Adrenal gland (tissue), 9 donors: ENCODE measurements at regions not wholly inside any gene's neighbourhood (a gene's known extent, or its start where the extent isn't known, plus 50 kb on each side); places are given as distances from the start of the nearest gene placed in this dataset.

Experiments used
- DNase-seq, 7 donors: peaks; one replicate each; pipeline ENCODE4 v3.0.0-alpha.2; 2019 to 2020
- H3K27ac ChIP-seq, 5 donors: fragments of 200-600 bp; sonication (generic) in 4 of 5; 1 replicate in 3 of 5; 2 replicates in 2 of 5; pipeline versions ENCODE4 v1.5.1 to v1.8.0; 2016 to 2020; ENCODE audit warnings: mild to moderate bottlenecking in 1 of 5
- H3K27me3 ChIP-seq: fragments of 200-600 bp; 2 replicates; pipeline ENCODE4 v1.8.0; 2021
- H3K36me3 ChIP-seq, 2 donors: fragments of 200-600 bp; replicated peaks in 1 of 2; 1 replicate in 1 of 2; 2 replicates in 1 of 2; pipeline versions ENCODE4 v1.5.1 to v1.8.0; 2018 to 2022
- H3K4me1 ChIP-seq, 2 donors: fragments of 200-600 bp; replicated peaks in 1 of 2; 1 replicate in 1 of 2; 2 replicates in 1 of 2; pipeline versions ENCODE4 v1.5.1 to v1.8.0; 2018 to 2021
- H3K4me3 ChIP-seq, 4 donors: fragments of 200-600 bp; sonication (generic) in 3 of 4; one replicate each; pipeline ENCODE4 v1.5.1; 2016 to 2018
- H3K9me3 ChIP-seq, 3 donors: fragments of 200-600 bp; sonication (generic) in 1 of 3; replicated peaks in 1 of 3; 1 replicate in 2 of 3; 2 replicates in 1 of 3; pipeline versions ENCODE4 v1.5.1 to v1.8.0; 2016 to 2021
- CTCF ChIP-seq, 6 experiments: fragments of 450-650 bp in 4 of 6; fragments of 200-600 bp in 2 of 6; sonication (generic) in 1 of 6; IDR thresholded peaks; 1 replicate in 5 of 6; 2 replicates in 1 of 6; pipeline versions ENCODE4 v1.5.1 to v1.8.0; 2016 to 2021; ENCODE audit warnings: antibody characterized with exemption in 6 of 6, mild to moderate bottlenecking in 2 of 6, moderate library complexity in 1 of 6
- POLR2A ChIP-seq, 2 donors: fragments of 450-650 bp; IDR thresholded peaks; one replicate each; pipeline ENCODE4 v1.6.1; 2017; ENCODE audit warnings: antibody characterized with exemption in 2 of 2, mild to moderate bottlenecking in 2 of 2, moderate library complexity in 1 of 2
- WGBS, 4 donors: extraction: QIAGEN DNeasy Blood & Tissue Kit in 2 of 4; methylation state at CpG; one replicate each; pipeline versions ENCODE4 v1.1.5 to v1.1.7; 2013 to 2017; 5-methylcytosine and 5-hydroxymethylcytosine counted together
- intact Hi-C, 2 donors: fragments of 100-400 bp; cut with DNase I; formaldehyde crosslinking; loops; one replicate each; pipeline versions ENCODE4 v1.14.1 to v1.15.0; 2022 to 2023
- donor health status: healthy with polysubstance abuse.
- donor health status: Bipolar disorder and iron deficiency.
- donor health status: DM: yes; HTN: yes; CAD: no.
- donor health status: DM: no; HTN: no; CAD: no.
- donor health status: DM: no; HTN: no; CAD: no.

- TF ChIP-seq POLR2A (IDR thresholded peaks at IDR 0.05) (no peak), CTCF (IDR thresholded peaks at IDR 0.05) (no peak)
- intact Hi-C loops = no loop called here
- Histone ChIP-seq H3K27ac (no peak overlapping the region), H3K4me1 (no peaks in the 10 kb centered on the region), H3K4me3 (no peak overlapping the region), H3K9me3 (no peaks in the 10 kb centered on the region), H3K27me3 (no peaks in the 10 kb centered on the region), H3K36me3 (no peaks in the 10 kb centered on the region)
- no peak for DNase-seq
- 51 to 73% (median 57%) methylated on average over 2 of the region's 2 CpGs for WGBS, 4 donors
These were observed 206.3 kb upstream of the GYPC start for GRCh38 chr2:126449677-126450076.

GRCh38 chr2:126463892-126464674 lies 191.9 kb upstream of the GYPC start:
- TF ChIP-seq CTCF (IDR thresholded peaks at IDR 0.05) = no peak
- TF ChIP-seq POLR2A (IDR thresholded peaks at IDR 0.05) = no peak
- Histone ChIP-seq H3K4me3 (no peak overlapping the region), H3K9me3 (no peaks in the 10 kb centered on the region), H3K4me1 (no peaks in the 10 kb centered on the region), H3K27ac (no peak overlapping the region), H3K27me3 (no peaks in the 10 kb centered on the region), H3K36me3 (no peaks in the 10 kb centered on the region)
- intact Hi-C loops = no loop called here
- 75 to 77% (median 76%) methylated on average over 8 of the region's 8 CpGs for WGBS, 4 donors
- no peak for DNase-seq

GRCh38 chr2:126467367-126468054 lies 188.4 kb upstream of the GYPC start:
- WGBS, 4 donors = 59 to 93% (median 77%) methylated on average over 6 of the region's 6 CpGs
- Histone ChIP-seq H3K9me3 (no peaks in the 10 kb centered on the region), H3K4me1 (no peaks in the 10 kb centered on the region), H3K4me3 (no peak overlapping the region), H3K27me3 (no peaks in the 10 kb centered on the region), H3K36me3 (no peaks in the 10 kb centered on the region), H3K27ac (no peak overlapping the region)
- DNase-seq = no peak
- TF ChIP-seq CTCF (IDR thresholded peaks at IDR 0.05) (no peak), POLR2A (IDR thresholded peaks at IDR 0.05) (no peak)
- intact Hi-C loops = no loop called here

GRCh38 chr2:126475031-126475430 lies 180.9 kb upstream of the GYPC start:
- TF ChIP-seq POLR2A (IDR thresholded peaks at IDR 0.05) = no peak
- no peak for TF ChIP-seq CTCF (IDR thresholded peaks at IDR 0.05)
- Histone ChIP-seq H3K4me1 (no peaks in the 10 kb centered on the region), H3K36me3 (no peaks in the 10 kb centered on the region), H3K4me3 (no peak overlapping the region), H3K27me3 (no peaks in the 10 kb centered on the region), H3K9me3 (no peaks in the 10 kb centered on the region), H3K27ac (no peak overlapping the region)
- no peak for DNase-seq
- WGBS, 4 donors = 59 to 91% (median 70%) methylated on average over 3 of the region's 3 CpGs
- intact Hi-C loops = no loop called here
